IMR-90 (cell line): ENCODE measurements at regions not wholly inside any gene's neighbourhood (a gene's known extent, or its start where the extent isn't known, plus 50 kb on each side); places are given as distances from the start of the nearest gene placed in this dataset.
A peak's percentile ranks its signal among the peaks of the same experiment; 100 is the strongest.

Experiments used
- ATAC-seq: fragments of 200-7000 bp; cut with Tn5 transposase; 2 replicates; pipeline ENCODE4 v1.9.1; 2020; ENCODE audit warnings: low read depth, mild to moderate bottlenecking, moderate library complexity
- BruUV-seq: library from RNA; stranded (reverse); fragments of 400-500 nt; replicated peaks from 2 replicates; lab custom pipeline; 2021; lab: Mats Ljungman, UMichigan
- CTCF ChIA-PET: fragments of 300-600 bp; formaldehyde crosslinking; extraction: SDS; loops from one replicate; lab custom pipeline; 2021; ENCODE audit warnings: antibody characterized with exemption; lab: Yijun Ruan, JAX
- POLR2A ChIA-PET: fragments of 300-600 bp; sonication (Branson Sonifier 250); formaldehyde crosslinking; loops from one replicate; lab custom pipeline; 2022; ENCODE audit warnings: antibody characterized with exemption; ENCODE audit not compliant: unreplicated experiment; lab: Charles Lee
- DNase-seq: peaks from one replicate; pipeline ENCODE4 v3.0.0; 2013
- H2AFZ ChIP-seq: replicated peaks from 2 replicates; pipeline ENCODE3; 2013; ENCODE audit warnings: low read length, mild to moderate bottlenecking; ENCODE audit not compliant: poor library complexity
- H2AK5ac ChIP-seq: 2 replicates; pipeline ENCODE4 v1.6.1; 2013; ENCODE audit warnings: low read depth, low read length, inconsistent platforms
- H2AK9ac ChIP-seq: replicated peaks from 2 replicates; pipeline ENCODE3; 2013; ENCODE audit warnings: mild to moderate bottlenecking, low read depth, low read length, moderate library complexity; ENCODE audit not compliant: poor library complexity
- H2BK120ac ChIP-seq: 2 replicates; pipeline ENCODE4 v1.6.1; 2013; ENCODE audit warnings: low read depth, low read length, inconsistent platforms
- H2BK15ac ChIP-seq: 3 replicates; pipeline ENCODE4 v1.6.1; 2013; ENCODE audit warnings: low read depth, low read length, inconsistent platforms
- H2BK20ac ChIP-seq: 2 replicates; pipeline ENCODE4 v1.6.1; 2013; ENCODE audit warnings: low read depth, mild to moderate bottlenecking, inconsistent platforms, low read length, moderate library complexity
- H2BK5ac ChIP-seq: 2 replicates; pipeline ENCODE4 v1.6.1; 2013; ENCODE audit warnings: mild to moderate bottlenecking, low read depth, low read length, inconsistent platforms; ENCODE audit not compliant: poor library complexity, severe bottlenecking
- H3K14ac ChIP-seq: replicated peaks from 2 replicates; pipeline ENCODE4 v1.6.1; 2013; ENCODE audit warnings: low read depth, low read length, inconsistent platforms
- H3K18ac ChIP-seq: 2 replicates; pipeline ENCODE4 v1.6.1; 2013; ENCODE audit warnings: low read depth, low read length, control low read depth
- H3K23ac ChIP-seq: 2 replicates; pipeline ENCODE4 v1.6.1; 2013; ENCODE audit warnings: low read depth, low read length, inconsistent platforms
- H3K27ac ChIP-seq: 2 replicates; pipeline ENCODE4 v1.5.1; 2013; ENCODE audit warnings: mild to moderate bottlenecking, control low read depth, low read length; ENCODE audit not compliant: insufficient read depth
- H3K27me3 ChIP-seq: 2 replicates; pipeline ENCODE4 v1.6.1; 2013; ENCODE audit warnings: low read length; ENCODE audit not compliant: control insufficient read depth, insufficient read depth
- H3K36me3 ChIP-seq: 2 replicates; pipeline ENCODE4 v1.6.1; 2013; ENCODE audit warnings: low read length, mixed read lengths; ENCODE audit not compliant: control insufficient read depth, insufficient read depth
- H3K4ac ChIP-seq: 2 replicates; pipeline ENCODE4 v1.6.1; 2013; ENCODE audit warnings: low read depth, low read length, inconsistent platforms
- H3K4me1 ChIP-seq: 2 replicates; pipeline ENCODE4 v1.6.1; 2013; ENCODE audit warnings: low read length, mixed read lengths; ENCODE audit not compliant: control insufficient read depth, insufficient read depth
- H3K4me2 ChIP-seq: 2 replicates; pipeline ENCODE4 v1.6.1; 2013; ENCODE audit warnings: low read depth, mild to moderate bottlenecking, control low read depth, low read length, moderate library complexity
- H3K4me3 ChIP-seq: 2 replicates; pipeline ENCODE4 v1.5.1; 2013; ENCODE audit warnings: low read depth, mild to moderate bottlenecking, control low read depth, low read length, moderate library complexity; ENCODE audit not compliant: insufficient read depth
- H3K56ac ChIP-seq: 2 replicates; pipeline ENCODE4 v1.6.1; 2013; ENCODE audit warnings: low read length, inconsistent platforms; ENCODE audit not compliant: insufficient read depth; ENCODE audit errors: extremely low read depth
- H3K79me1 ChIP-seq, 2 experiments: 2 replicates each; pipeline ENCODE4 v1.6.1; 2013; ENCODE audit warnings: low read length in 2 of 2, inconsistent platforms in 1 of 2, low read depth in 1 of 2
- H3K9ac ChIP-seq: 2 replicates; pipeline ENCODE4 v1.6.1; 2013; ENCODE audit warnings: low read depth, low read length, control low read depth
- H3K9me1 ChIP-seq: 2 replicates; pipeline ENCODE4 v1.6.1; 2013; ENCODE audit warnings: low read length, inconsistent platforms; ENCODE audit not compliant: insufficient read depth
- H3K9me3 ChIP-seq: 2 replicates; pipeline ENCODE4 v1.6.1; 2013; ENCODE audit warnings: low read length; ENCODE audit not compliant: control insufficient read depth, insufficient read depth
- H4K20me1 ChIP-seq: 2 replicates; pipeline ENCODE4 v1.6.1; 2013; ENCODE audit warnings: low read length, inconsistent platforms; ENCODE audit not compliant: insufficient read depth
- H4K5ac ChIP-seq: 2 replicates; pipeline ENCODE4 v1.6.1; 2013; ENCODE audit warnings: mild to moderate bottlenecking, low read depth, low read length, control low read depth
- H4K8ac ChIP-seq, 2 experiments: 2 replicates each; pipeline ENCODE4 v1.6.1; 2013; ENCODE audit warnings: low read depth in 2 of 2, low read length in 2 of 2, control low read depth in 1 of 2, inconsistent platforms in 1 of 2
- H4K91ac ChIP-seq: 2 replicates; pipeline ENCODE4 v1.6.1; 2013; ENCODE audit warnings: low read depth, low read length, inconsistent platforms; ENCODE audit not compliant: insufficient read depth
- CHD1 ChIP-seq: IDR thresholded peaks from 2 replicates; pipeline ENCODE4 v1.6.1; 2012; ENCODE audit warnings: low read depth, low read length, improper control_type of control experiment
- MAZ ChIP-seq: IDR thresholded peaks from 2 replicates; pipeline ENCODE4 v1.6.1; 2012; ENCODE audit warnings: low read depth, mild to moderate bottlenecking, low read length, improper control_type of control experiment, moderate library complexity, borderline replicate concordance
- POLR2A ChIP-seq: IDR thresholded peaks from 2 replicates; pipeline ENCODE4 v1.6.1; 2012; ENCODE audit warnings: mild to moderate bottlenecking, low read depth, low read length
- USF2 ChIP-seq: fragments of 150-350 bp; IDR thresholded peaks from 2 replicates; pipeline ENCODE4 v1.6.1; 2017; ENCODE audit warnings: mild to moderate bottlenecking, antibody characterized with exemption, low read length, low read depth
- WGBS, 2 experiments: methylation state at CpG; one replicate each; pipeline versions ENCODE4 v1.1.5 to v1.1.7; 2013; ENCODE audit warnings: missing lambda C conversion rate in 2 of 2; ENCODE audit not compliant: insufficient read length in 1 of 2; ENCODE audit errors: extremely low coverage in 2 of 2; 5-methylcytosine and 5-hydroxymethylcytosine counted together
- dilution Hi-C: fragments of 300-500 bp; cut with HindIII; formaldehyde crosslinking; loops from one replicate; pipeline ENCODE4 v1.14.3; 2018; ENCODE audit warnings: low sequenced_read_pairs; ENCODE audit not compliant: unreplicated experiment
- in situ Hi-C: fragments of 300-500 bp; cut with MboI; formaldehyde crosslinking; loops from 3 replicates; pipeline ENCODE4 v1.14.3; 2019; ENCODE audit warnings: low sequenced_read_pairs, inconsistent platforms, mixed read lengths
- intact Hi-C: fragments of 100-400 bp; cut with micrococcal nuclease; formaldehyde crosslinking; loops from 2 replicates; pipeline ENCODE4 v1.10.0; 2022

DNA sequence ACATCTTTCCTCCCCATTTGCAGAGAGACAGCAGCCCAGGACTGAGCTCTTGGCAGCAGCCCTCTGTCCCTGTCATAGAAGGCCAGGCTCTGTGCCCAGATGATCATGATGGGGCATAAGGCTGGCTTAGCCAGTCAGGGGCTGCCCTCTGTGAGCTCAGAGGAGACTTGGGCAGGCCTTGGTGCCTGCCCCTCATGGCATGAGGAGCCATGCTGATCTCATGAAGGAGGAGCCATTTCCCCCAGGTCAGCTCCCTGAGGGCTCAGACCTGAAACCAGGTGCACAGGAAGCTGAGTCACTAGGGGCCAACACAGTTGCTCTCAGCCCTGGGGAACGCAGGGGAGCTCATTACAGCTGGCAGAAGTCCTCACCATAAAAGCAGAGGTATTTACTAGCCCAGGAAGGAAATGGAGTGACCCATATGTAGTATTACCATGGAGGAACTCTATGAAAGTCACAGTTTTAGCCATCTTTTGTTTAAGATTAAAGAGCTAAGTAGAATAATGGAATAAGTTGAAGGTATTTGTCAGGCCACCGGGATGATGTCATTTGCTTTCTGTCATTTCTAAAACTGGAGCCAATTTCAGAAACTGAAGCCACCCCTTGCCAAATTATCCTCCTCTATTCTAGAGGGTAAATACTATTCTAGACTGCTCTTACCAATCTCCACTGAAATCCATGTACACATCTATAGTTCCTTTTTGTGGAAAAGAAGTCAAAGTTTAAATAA is 362.4 kb upstream of the ZNF32 start:
- Histone ChIP-seq H2AFZ (peak overlapping the region; percentile 21), H2BK15ac (no peak overlapping the region), H3K4me2 (no peak overlapping the region), H3K79me1 (no peaks in the 10 kb centered on the region), H3K4me1 (no peaks in the 10 kb centered on the region), H3K23ac (no peak overlapping the region), H3K27me3 (peaks cover 12% of the 10 kb centered on the region), H2BK120ac (no peak overlapping the region), H3K9me1 (no peaks in the 10 kb centered on the region), H3K56ac (no peak overlapping the region), H3K27ac (no peak overlapping the region), H3K9me3 (no peaks in the 10 kb centered on the region), H3K18ac (no peak overlapping the region), H4K91ac (no peak overlapping the region), H4K8ac (no peak overlapping the region), H2AK9ac (no peak overlapping the region), H3K9ac (no peak overlapping the region), H3K36me3 (no peaks in the 10 kb centered on the region), H2BK20ac (no peak overlapping the region), H4K20me1 (no peaks in the 10 kb centered on the region), H3K14ac (no peak overlapping the region), H3K4ac (no peak overlapping the region), H4K5ac (no peak overlapping the region), H2AK5ac (no peak overlapping the region), H2BK5ac (no peak overlapping the region), H3K4me3 (no peak overlapping the region)
- intact Hi-C loops = no loop called here
- no TSS peak for BruUV-seq
- no peak for ATAC-seq
- TF ChIP-seq MAZ = no peak
- TF ChIP-seq POLR2A = no peak
- TF ChIP-seq USF2 = no peak
- no peak for TF ChIP-seq CHD1
- WGBS, 2 experiments = no CpG with 5 or more reads among the region's 2 CpGs
- dilution Hi-C loops = no loop called here
- in situ Hi-C loops = no loop called here
- CTCF ChIA-PET = no interaction called here
- POLR2A ChIA-PET = no interaction called here
- peak; percentile 12 for DNase-seq
